WTC11 (cell line): ENCODE measurements at regions not wholly inside any gene's neighbourhood (a gene's known extent, or its start where the extent isn't known, plus 50 kb on each side); places are given as distances from the start of the nearest gene placed in this dataset.

Source experiments
- IRF2 ChIP-seq: sonication (generic); formaldehyde crosslinking; IDR thresholded peaks from 2 replicates; pipeline ENCODE4 v1.8.0; 2022; ENCODE audit warnings: low read depth, missing genetic modification reagents, borderline replicate concordance
- TF ChIP-seq, protein P1 (sequence below): fragments of 200-600 bp; IDR thresholded peaks from 2 replicates; pipeline ENCODE4 v1.8.0; 2022; ENCODE audit warnings: antibody characterized with exemption

- TF ChIP-seq, protein P1, sequence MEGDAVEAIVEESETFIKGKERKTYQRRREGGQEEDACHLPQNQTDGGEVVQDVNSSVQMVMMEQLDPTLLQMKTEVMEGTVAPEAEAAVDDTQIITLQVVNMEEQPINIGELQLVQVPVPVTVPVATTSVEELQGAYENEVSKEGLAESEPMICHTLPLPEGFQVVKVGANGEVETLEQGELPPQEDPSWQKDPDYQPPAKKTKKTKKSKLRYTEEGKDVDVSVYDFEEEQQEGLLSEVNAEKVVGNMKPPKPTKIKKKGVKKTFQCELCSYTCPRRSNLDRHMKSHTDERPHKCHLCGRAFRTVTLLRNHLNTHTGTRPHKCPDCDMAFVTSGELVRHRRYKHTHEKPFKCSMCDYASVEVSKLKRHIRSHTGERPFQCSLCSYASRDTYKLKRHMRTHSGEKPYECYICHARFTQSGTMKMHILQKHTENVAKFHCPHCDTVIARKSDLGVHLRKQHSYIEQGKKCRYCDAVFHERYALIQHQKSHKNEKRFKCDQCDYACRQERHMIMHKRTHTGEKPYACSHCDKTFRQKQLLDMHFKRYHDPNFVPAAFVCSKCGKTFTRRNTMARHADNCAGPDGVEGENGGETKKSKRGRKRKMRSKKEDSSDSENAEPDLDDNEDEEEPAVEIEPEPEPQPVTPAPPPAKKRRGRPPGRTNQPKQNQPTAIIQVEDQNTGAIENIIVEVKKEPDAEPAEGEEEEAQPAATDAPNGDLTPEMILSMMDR, result no peak
- no peak for TF ChIP-seq IRF2 (CRISPR knock-in tag)
Observed at GRCh38 chr5:103330875-103331274, 72.3 kb downstream of the MACIR start.
